HUES48 (cell line): ENCODE measurements at regions not wholly inside any gene's neighbourhood (a gene's known extent, or its start where the extent isn't known, plus 50 kb on each side); places are given as distances from the start of the nearest gene placed in this dataset.
"Not testable (repeated sequence)": the region's sequence is repeated elsewhere in the genome, so short reads cannot be mapped to it uniquely, and the experiment has no call there.

Experiments used
- H3K27ac ChIP-seq: one replicate; pipeline ENCODE4 v1.7.0; 2013; ENCODE audit warnings: low read depth, low read length, inconsistent platforms
- H3K27me3 ChIP-seq: 2 replicates; pipeline ENCODE4 v1.6.1; 2013; ENCODE audit warnings: mild to moderate bottlenecking, low read length; ENCODE audit not compliant: control insufficient read depth, insufficient read depth
- H3K36me3 ChIP-seq: 2 replicates; pipeline ENCODE4 v1.6.1; 2013; ENCODE audit warnings: low read length; ENCODE audit not compliant: control insufficient read depth, insufficient read depth
- H3K4me1 ChIP-seq: 2 replicates; pipeline ENCODE4 v1.6.1; 2013; ENCODE audit warnings: mild to moderate bottlenecking, low read length; ENCODE audit not compliant: control insufficient read depth, insufficient read depth
- H3K4me3 ChIP-seq: 2 replicates; pipeline ENCODE4 v1.5.1; 2013; ENCODE audit warnings: mild to moderate bottlenecking, low read depth, low read length
- H3K9ac ChIP-seq: 2 replicates; pipeline ENCODE4 v1.6.1; 2013; ENCODE audit warnings: mild to moderate bottlenecking, low read depth, low read length, moderate library complexity
- H3K9me3 ChIP-seq: 2 replicates; pipeline ENCODE4 v1.6.1; 2013; ENCODE audit warnings: low read length; ENCODE audit not compliant: control insufficient read depth, insufficient read depth

- Histone ChIP-seq H3K4me1 (no peaks in the 10 kb centered on the region), H3K4me3 (no peak overlapping the region), H3K27ac (no peak overlapping the region), H3K27me3 (no peaks in the 10 kb centered on the region), H3K36me3 (no peaks in the 10 kb centered on the region), H3K9ac (no peak overlapping the region), H3K9me3 (peaks cover 8% of the 10 kb centered on the region; the same call in 1 of the 2 replicates)
Observed at GRCh38 chr14:104303705-104304425, 165.5 kb downstream of the KIF26A start.

GRCh38 chr14:104304451-104305351 lies 166.3 kb downstream of the KIF26A start:
- Histone ChIP-seq H3K4me3 (no peak overlapping the region), H3K9me3 (peaks cover 8% of the 10 kb centered on the region; the same call in 1 of the 2 replicates)

GRCh38 chr14:104305511-104306449 lies 167.4 kb downstream of the KIF26A start:
- Histone ChIP-seq H3K4me1 (no peaks in the 10 kb centered on the region), H3K9ac (no peak overlapping the region), H3K9me3 (peaks cover 6% of the 10 kb centered on the region; the same call in 1 of the 2 replicates), H3K4me3 (no peak overlapping the region), H3K27me3 (no peaks in the 10 kb centered on the region), H3K27ac (no peak overlapping the region), H3K36me3 (no peaks in the 10 kb centered on the region)

More at GRCh38 chr14:104304451-104305351, 166.3 kb downstream of the KIF26A start:
- H3K27ac ChIP-seq, result no peak overlapping the region
- no peaks in the 10 kb centered on the region for H3K36me3 ChIP-seq
- H3K9ac ChIP-seq, result no peak overlapping the region
- H3K27me3 ChIP-seq, result no peaks in the 10 kb centered on the region
- no peaks in the 10 kb centered on the region for H3K4me1 ChIP-seq

- H3K9ac ChIP-seq, result no peak overlapping the region
- no peak overlapping the region for H3K27ac ChIP-seq
- H3K4me3 ChIP-seq, result no peak overlapping the region
- peaks cover 2% of the 10 kb centered on the region; the same call in 1 of the 2 replicates for H3K9me3 ChIP-seq
- no peaks in the 10 kb centered on the region for H3K27me3 ChIP-seq
- no peaks in the 10 kb centered on the region for H3K4me1 ChIP-seq
- no peaks in the 10 kb centered on the region for H3K36me3 ChIP-seq
Observed at GRCh38 chr14:104306450-104307040, 168.2 kb downstream of the KIF26A start.

- H3K27me3 ChIP-seq, result no peaks in the 10 kb centered on the region
- H3K27ac ChIP-seq, result no peak overlapping the region
- 0 out of 2 replicates have a peak, but pooled peaks cover 3% of the 10 kb centered on the region for H3K9me3 ChIP-seq
- no peaks in the 10 kb centered on the region for H3K4me1 ChIP-seq
- H3K9ac ChIP-seq, result no peak overlapping the region
- no peaks in the 10 kb centered on the region for H3K36me3 ChIP-seq
- no peak overlapping the region for H3K4me3 ChIP-seq
Observed at GRCh38 chr14:104307246-104307626, 168.8 kb downstream of the KIF26A start.

GRCh38 chr14:104307627-104308401 lies 169.4 kb downstream of the KIF26A start:
- Histone ChIP-seq H3K27me3 (no peaks in the 10 kb centered on the region), H3K4me1 (no peaks in the 10 kb centered on the region), H3K9ac (no peak overlapping the region), H3K36me3 (no peaks in the 10 kb centered on the region), H3K4me3 (no peak overlapping the region), H3K9me3 (peaks cover 3% of the 10 kb centered on the region; the same call in 1 of the 2 replicates), H3K27ac (no peak overlapping the region)

- H3K27ac ChIP-seq, H3K9ac ChIP-seq, H3K4me1 ChIP-seq, H3K27me3 ChIP-seq, H3K36me3 ChIP-seq, H3K4me3 ChIP-seq, H3K9me3 ChIP-seq: not testable (repeated sequence)
Observed at GRCh38 chr14:104308534-104308933, 170.1 kb downstream of the KIF26A start.

GRCh38 chr14:104309657-104310369 lies 171.4 kb downstream of the KIF26A start:
- H3K9me3 ChIP-seq, result peaks cover 3% of the 10 kb centered on the region; the same call in 1 of the 2 replicates
- no peaks in the 10 kb centered on the region for H3K4me1 ChIP-seq
- no peak overlapping the region for H3K4me3 ChIP-seq
- H3K27ac ChIP-seq, result no peak overlapping the region
- H3K27me3 ChIP-seq, result no peaks in the 10 kb centered on the region
- no peak overlapping the region for H3K9ac ChIP-seq
- no peaks in the 10 kb centered on the region for H3K36me3 ChIP-seq

- H3K9ac ChIP-seq, result no peak overlapping the region
- no peaks in the 10 kb centered on the region for H3K36me3 ChIP-seq
- no peak overlapping the region for H3K27ac ChIP-seq
- H3K4me1 ChIP-seq, result no peaks in the 10 kb centered on the region
- no peaks in the 10 kb centered on the region for H3K27me3 ChIP-seq
- H3K4me3 ChIP-seq, result no peak overlapping the region
- H3K9me3 ChIP-seq, result peaks cover 3% of the 10 kb centered on the region; the same call in 1 of the 2 replicates
Observed at GRCh38 chr14:104311358-104311757, 173.0 kb downstream of the KIF26A start.
